HG03432 (cell line): ENCODE measurements at regions not wholly inside any gene's neighbourhood (a gene's known extent, or its start where the extent isn't known, plus 50 kb on each side); places are given as distances from the start of the nearest gene placed in this dataset.
A peak's percentile ranks its signal among the peaks of the same experiment; 100 is the strongest.
"Not testable (repeated sequence)": the region's sequence is repeated elsewhere in the genome, so short reads cannot be mapped to it uniquely, and the experiment has no call there.

Experiments
- ATAC-seq: cut with Tn5 transposase; IDR thresholded peaks from one replicate; pipeline ENCODE4 v1.9.1; 2021; ENCODE audit warnings: mild to moderate bottlenecking, moderate library complexity; ENCODE audit not compliant: unreplicated experiment

GRCh38 chr13:58955546-58956385 is 1208.0 kb downstream of the DIAPH3 start:
- ATAC-seq: peak; percentile 58

- ATAC-seq: not testable (repeated sequence)
These were observed 1205.6 kb downstream of the DIAPH3 start for GRCh38 chr13:58958097-58958496.

GRCh38 chr13:58960888-58961287 is 1202.8 kb downstream of the DIAPH3 start:
- ATAC-seq: no peak

- no peak for ATAC-seq
These were observed 1200.4 kb downstream of the DIAPH3 start for GRCh38 chr13:58963321-58963720.

GRCh38 chr13:58964048-58964447 is 1199.7 kb downstream of the DIAPH3 start:
- ATAC-seq: no peak

- no peak for ATAC-seq
These were observed 1186.6 kb downstream of the DIAPH3 start for GRCh38 chr13:58977085-58977484.

- no peak for ATAC-seq
These were observed 1185.4 kb downstream of the DIAPH3 start for GRCh38 chr13:58978331-58978730.

- ATAC-seq: no peak
These were observed 1183.9 kb downstream of the DIAPH3 start for GRCh38 chr13:58979851-58980250.

- ATAC-seq: no peak
These were observed 1177.9 kb downstream of the DIAPH3 start for GRCh38 chr13:58985845-58986244.

GRCh38 chr13:58989556-58989955 is 1174.2 kb downstream of the DIAPH3 start:
- ATAC-seq: no peak

GRCh38 chr13:58991826-58992477 is 1171.8 kb downstream of the DIAPH3 start:
- ATAC-seq: peak; percentile 37

- peak; percentile 78 for ATAC-seq
These were observed 1171.2 kb downstream of the DIAPH3 start for GRCh38 chr13:58992478-58993042.

- ATAC-seq: no peak
These were observed 1169.7 kb downstream of the DIAPH3 start for GRCh38 chr13:58994077-58994476.

GRCh38 chr13:58994777-58995176 is 1169.0 kb downstream of the DIAPH3 start:
- ATAC-seq: no peak

GRCh38 chr13:58998716-58999115 is 1165.0 kb downstream of the DIAPH3 start:
- ATAC-seq: no peak

- no peak for ATAC-seq
These were observed 1163.9 kb downstream of the DIAPH3 start for GRCh38 chr13:58999851-59000250.

GRCh38 chr13:59000770-59001169 is 1163.0 kb downstream of the DIAPH3 start:
- ATAC-seq: no peak

- no peak for ATAC-seq
These were observed 1151.0 kb downstream of the DIAPH3 start for GRCh38 chr13:59012731-59013130.

GRCh38 chr13:59016250-59016649 is 1147.5 kb downstream of the DIAPH3 start:
- no peak for ATAC-seq

GRCh38 chr13:59024434-59024833 is 1139.3 kb downstream of the DIAPH3 start:
- no peak for ATAC-seq

- ATAC-seq: no peak
These were observed 1129.5 kb downstream of the DIAPH3 start for GRCh38 chr13:59034198-59034597.

GRCh38 chr13:59038824-59039223 is 1124.9 kb downstream of the DIAPH3 start:
- ATAC-seq: no peak
